ENCODE measurements at regions not wholly inside any gene's neighbourhood (a gene's known extent, or its start where the extent isn't known, plus 50 kb on each side); places are given as distances from the start of the nearest gene placed in this dataset.

GRCh38 chr9:1332156-1332555 is 282.0 kb downstream of the DMRT2 start:
- H3K4me3 ChIP-seq (replicated peaks; ENCODE audit: low read depth, low read length), result no peak overlapping the region
- TF ChIP-seq CTCF (IDR thresholded peaks at IDR 0.05; ENCODE audit: low read length, missing control alignments), result no peak
- peak; percentile 1 for DNase-seq (ENCODE audit: low read depth)

GRCh38 chr9:1335174-1335573 is 285.0 kb downstream of the DMRT2 start:
- no peak for DNase-seq (ENCODE audit: low read depth)
- TF ChIP-seq CTCF (IDR thresholded peaks at IDR 0.05; ENCODE audit: low read length, missing control alignments), result no peak
- no peak overlapping the region for H3K4me3 ChIP-seq (replicated peaks; ENCODE audit: low read depth, low read length)

- no peak for TF ChIP-seq CTCF (IDR thresholded peaks at IDR 0.05; ENCODE audit: low read length, missing control alignments)
- no peak for DNase-seq (ENCODE audit: low read depth)
- H3K4me3 ChIP-seq (replicated peaks; ENCODE audit: low read depth, low read length), result no peak overlapping the region
These were observed 287.0 kb downstream of the DMRT2 start for GRCh38 chr9:1337169-1337568.

GRCh38 chr9:1340390-1340789 is 290.2 kb downstream of the DMRT2 start:
- no peak overlapping the region for H3K4me3 ChIP-seq (replicated peaks; ENCODE audit: low read depth, low read length)
- TF ChIP-seq CTCF (IDR thresholded peaks at IDR 0.05; ENCODE audit: low read length, missing control alignments), result no peak
- DNase-seq (ENCODE audit: low read depth), result no peak

GRCh38 chr9:1353291-1353690 is 303.1 kb downstream of the DMRT2 start:
- TF ChIP-seq CTCF (IDR thresholded peaks at IDR 0.05; ENCODE audit: low read length, missing control alignments), result no peak
- DNase-seq (ENCODE audit: low read depth), result no peak

GRCh38 chr9:1354086-1354485 is 303.9 kb downstream of the DMRT2 start:
- no peak for DNase-seq (ENCODE audit: low read depth)
- no peak for TF ChIP-seq CTCF (IDR thresholded peaks at IDR 0.05; ENCODE audit: low read length, missing control alignments)
- no peak overlapping the region for H3K4me3 ChIP-seq (replicated peaks; ENCODE audit: low read depth, low read length)

More at GRCh38 chr9:1353291-1353690, 303.1 kb downstream of the DMRT2 start:
- no peak overlapping the region for H3K4me3 ChIP-seq (replicated peaks; ENCODE audit: low read depth, low read length)

- TF ChIP-seq CTCF (IDR thresholded peaks at IDR 0.05; ENCODE audit: low read length, missing control alignments), result no peak
- no peak for DNase-seq (ENCODE audit: low read depth)
- H3K4me3 ChIP-seq (replicated peaks; ENCODE audit: low read depth, low read length), result no peak overlapping the region
These were observed 304.4 kb downstream of the DMRT2 start for GRCh38 chr9:1354606-1355005.

All from fibroblast of pulmonary artery (primary cell).